ENCODE measurements at regions not wholly inside any gene's neighbourhood (a gene's known extent, or its start where the extent isn't known, plus 50 kb on each side); places are given as distances from the start of the nearest gene placed in this dataset.

DNA sequence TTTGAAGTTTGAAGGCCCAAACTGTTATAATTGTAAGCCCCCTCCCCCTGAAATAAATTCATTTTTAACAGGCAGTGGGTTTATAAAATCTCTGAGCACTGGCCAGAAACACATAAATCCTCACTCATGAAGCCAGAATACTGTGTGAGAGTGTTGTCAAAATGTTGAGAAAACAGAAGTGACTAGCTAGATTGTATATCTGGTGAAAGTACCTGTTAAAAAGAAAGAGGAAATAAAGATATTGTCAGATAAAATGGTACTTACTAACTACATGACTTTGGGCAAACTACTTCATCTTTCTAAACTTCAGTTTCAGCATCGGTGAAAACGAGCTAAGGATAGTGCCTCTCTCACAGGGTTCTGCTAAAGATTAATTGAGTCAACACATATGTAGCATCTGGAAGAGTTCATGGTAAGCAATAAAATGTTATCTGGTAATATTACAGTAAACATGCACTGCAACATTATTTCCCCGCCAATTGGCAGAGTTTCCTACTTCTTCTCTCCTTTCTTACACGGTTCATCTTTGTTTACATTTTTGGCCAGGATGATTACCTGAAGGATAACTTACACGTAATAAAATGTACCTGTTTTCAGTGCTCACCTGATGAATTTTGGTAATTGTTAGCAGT is 202.5 kb upstream of the CHRM2 start:
- no peak overlapping the region for H3K4me3 ChIP-seq (ENCODE audit: low read length, poor library complexity, severe bottlenecking)
- H3K9ac ChIP-seq (ENCODE audit: low read depth, low read length, poor library complexity, severe bottlenecking) = no peak overlapping the region
- H3K9me3 ChIP-seq (ENCODE audit: insufficient read depth, low read depth, low read length) = no peaks in the 10 kb centered on the region
- no peaks in the 10 kb centered on the region for H3F3A ChIP-seq (ENCODE audit: low read depth)
- no peaks in the 10 kb centered on the region for H4K20me1 ChIP-seq (ENCODE audit: insufficient read depth, low read length, poor library complexity, severe bottlenecking)
- H3K4me1 ChIP-seq (ENCODE audit: insufficient read depth, low read length, poor library complexity, severe bottlenecking) = no peaks in the 10 kb centered on the region
- no peak overlapping the region for H3K4me2 ChIP-seq (ENCODE audit: low read depth, low read length, poor library complexity, severe bottlenecking)
- H3K27me3 ChIP-seq (ENCODE audit: insufficient read depth, low read length, poor library complexity, severe bottlenecking) = no peaks in the 10 kb centered on the region
- H2AFZ ChIP-seq (ENCODE audit: low read length) = no peak overlapping the region
- no peaks in the 10 kb centered on the region for H3K36me3 ChIP-seq (ENCODE audit: insufficient read depth, low read length)
- TF ChIP-seq, protein P1, sequence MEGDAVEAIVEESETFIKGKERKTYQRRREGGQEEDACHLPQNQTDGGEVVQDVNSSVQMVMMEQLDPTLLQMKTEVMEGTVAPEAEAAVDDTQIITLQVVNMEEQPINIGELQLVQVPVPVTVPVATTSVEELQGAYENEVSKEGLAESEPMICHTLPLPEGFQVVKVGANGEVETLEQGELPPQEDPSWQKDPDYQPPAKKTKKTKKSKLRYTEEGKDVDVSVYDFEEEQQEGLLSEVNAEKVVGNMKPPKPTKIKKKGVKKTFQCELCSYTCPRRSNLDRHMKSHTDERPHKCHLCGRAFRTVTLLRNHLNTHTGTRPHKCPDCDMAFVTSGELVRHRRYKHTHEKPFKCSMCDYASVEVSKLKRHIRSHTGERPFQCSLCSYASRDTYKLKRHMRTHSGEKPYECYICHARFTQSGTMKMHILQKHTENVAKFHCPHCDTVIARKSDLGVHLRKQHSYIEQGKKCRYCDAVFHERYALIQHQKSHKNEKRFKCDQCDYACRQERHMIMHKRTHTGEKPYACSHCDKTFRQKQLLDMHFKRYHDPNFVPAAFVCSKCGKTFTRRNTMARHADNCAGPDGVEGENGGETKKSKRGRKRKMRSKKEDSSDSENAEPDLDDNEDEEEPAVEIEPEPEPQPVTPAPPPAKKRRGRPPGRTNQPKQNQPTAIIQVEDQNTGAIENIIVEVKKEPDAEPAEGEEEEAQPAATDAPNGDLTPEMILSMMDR (conservative IDR thresholded peaks at IDR 0.05; ENCODE audit: low read length) = no peak
- no peak for TF ChIP-seq EZH2phosphoT487 (IDR thresholded peaks at IDR 0.05; ENCODE audit: borderline replicate concordance)
- no peaks in the 10 kb centered on the region for H3K9me2 ChIP-seq (replicated peaks; ENCODE audit: low read depth, low read length)
- no peaks in the 10 kb centered on the region for H3K79me2 ChIP-seq (ENCODE audit: insufficient read depth, low read length)

GRCh38 chr7:136664537-136664936 is 203.9 kb upstream of the CHRM2 start:
- H4K20me1 ChIP-seq (ENCODE audit: insufficient read depth, low read length, poor library complexity, severe bottlenecking) = no peaks in the 10 kb centered on the region

DNA sequence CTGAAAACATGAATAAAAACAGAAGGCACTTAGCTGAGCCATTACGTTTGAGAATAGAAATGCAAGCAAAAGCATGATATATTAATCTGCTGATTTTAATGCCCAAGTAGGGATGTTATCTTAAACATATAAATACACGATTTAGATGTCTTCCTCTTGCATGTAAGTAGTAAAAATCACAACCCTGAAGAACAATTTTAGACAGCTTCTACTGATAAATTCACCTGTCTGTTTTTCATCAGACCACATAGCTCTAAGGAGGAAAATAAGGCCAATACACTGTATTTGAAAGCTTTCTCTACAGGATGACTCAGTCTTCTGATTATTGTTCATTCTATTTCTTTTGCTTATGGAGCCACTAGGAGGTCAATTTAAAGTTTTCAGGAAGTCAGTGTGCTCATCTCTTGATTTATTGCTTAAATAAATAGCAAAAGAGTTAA is 210.9 kb upstream of the CHRM2 start:
- no peak overlapping the region for H3K4me2 ChIP-seq (ENCODE audit: low read depth, low read length, poor library complexity, severe bottlenecking)
- TF ChIP-seq, protein P1 (conservative IDR thresholded peaks at IDR 0.05; ENCODE audit: low read length) = no peak
- TF ChIP-seq EZH2phosphoT487 (IDR thresholded peaks at IDR 0.05; ENCODE audit: borderline replicate concordance) = no peak
- H2AFZ ChIP-seq (ENCODE audit: low read length) = no peak overlapping the region

More at GRCh38 chr7:136664537-136664936, 203.9 kb upstream of the CHRM2 start:
- no peak overlapping the region for H2AFZ ChIP-seq (ENCODE audit: low read length)
- no peaks in the 10 kb centered on the region for H3K9me3 ChIP-seq (ENCODE audit: insufficient read depth, low read depth, low read length)
- no peaks in the 10 kb centered on the region for H3K36me3 ChIP-seq (ENCODE audit: insufficient read depth, low read length)
- no peak overlapping the region for H3K4me2 ChIP-seq (ENCODE audit: low read depth, low read length, poor library complexity, severe bottlenecking)
- no peaks in the 10 kb centered on the region for H3K27me3 ChIP-seq (ENCODE audit: insufficient read depth, low read length, poor library complexity, severe bottlenecking)
- H3K9ac ChIP-seq (ENCODE audit: low read depth, low read length, poor library complexity, severe bottlenecking) = no peak overlapping the region
- H3K4me3 ChIP-seq (ENCODE audit: low read length, poor library complexity, severe bottlenecking) = no peak overlapping the region
- TF ChIP-seq, protein P1 (conservative IDR thresholded peaks at IDR 0.05; ENCODE audit: low read length) = no peak
- TF ChIP-seq EZH2phosphoT487 (IDR thresholded peaks at IDR 0.05; ENCODE audit: borderline replicate concordance) = no peak
- no peaks in the 10 kb centered on the region for H3K79me2 ChIP-seq (ENCODE audit: insufficient read depth, low read length)
- H3K4me1 ChIP-seq (ENCODE audit: insufficient read depth, low read length, poor library complexity, severe bottlenecking) = no peaks in the 10 kb centered on the region
- no peaks in the 10 kb centered on the region for H3K9me2 ChIP-seq (replicated peaks; ENCODE audit: low read depth, low read length)
- no peaks in the 10 kb centered on the region for H3F3A ChIP-seq (ENCODE audit: low read depth)

More for the DNA sequence above, 210.9 kb upstream of the CHRM2 start:
- Histone ChIP-seq H3K4me1 (ENCODE audit: insufficient read depth, low read length, poor library complexity, severe bottlenecking) (no peaks in the 10 kb centered on the region), H3K9me2 (replicated peaks; ENCODE audit: low read depth, low read length) (no peaks in the 10 kb centered on the region), H3K9ac (ENCODE audit: low read depth, low read length, poor library complexity, severe bottlenecking) (no peak overlapping the region), H3K36me3 (ENCODE audit: insufficient read depth, low read length) (no peaks in the 10 kb centered on the region), H3K27me3 (ENCODE audit: insufficient read depth, low read length, poor library complexity, severe bottlenecking) (no peaks in the 10 kb centered on the region), H3K4me3 (ENCODE audit: low read length, poor library complexity, severe bottlenecking) (no peak overlapping the region), H4K20me1 (ENCODE audit: insufficient read depth, low read length, poor library complexity, severe bottlenecking) (no peaks in the 10 kb centered on the region), H3K79me2 (ENCODE audit: insufficient read depth, low read length) (no peaks in the 10 kb centered on the region), H3K9me3 (ENCODE audit: insufficient read depth, low read depth, low read length) (no peaks in the 10 kb centered on the region), H3F3A (ENCODE audit: low read depth) (no peaks in the 10 kb centered on the region)

Data from Loucy (cell line).